ENCODE measurements at regions not wholly inside any gene's neighbourhood (a gene's known extent, or its start where the extent isn't known, plus 50 kb on each side); places are given as distances from the start of the nearest gene placed in this dataset.
A peak's percentile ranks its signal among the peaks of the same experiment; 100 is the strongest.

- 88 to 90% methylated on average over 6 of the region's 6 CpGs for WGBS, 2 donors
- ATAC-seq (ENCODE audit: low FRiP score in 2 of 2) (no peak), DNase-seq (no peak)
- Histone ChIP-seq H3K9me3 (no peaks in the 10 kb centered on the region), H3K4me3 (no peak overlapping the region), H3K36me3 (no peaks in the 10 kb centered on the region), H3K4me1 (no peaks in the 10 kb centered on the region), H3K27ac (no peak overlapping the region), H3K27me3 (no peaks in the 10 kb centered on the region)
- TF ChIP-seq POLR2AphosphoS5 (IDR thresholded peaks at IDR 0.05), result no peak
- TF ChIP-seq EP300 (IDR thresholded peaks at IDR 0.05), result no peak
- TF ChIP-seq CTCF (IDR thresholded peaks at IDR 0.05), result no peak
- no peak for TF ChIP-seq POLR2A (IDR thresholded peaks at IDR 0.05)
These were observed 249.6 kb upstream of the USP25 start for GRCh38 chr21:15480160-15480559.

- no peaks in the 10 kb centered on the region for H3K27me3 ChIP-seq
- 13 to 15% methylated on average over 8 of the region's 8 CpGs for WGBS, 2 donors
- DNase-seq, result peak in 1 of 2 donors; percentile 89
- no peaks in the 10 kb centered on the region for H3K4me1 ChIP-seq
- peak; percentile 93 to 97 for ATAC-seq (ENCODE audit: low FRiP score in 2 of 2)
- no peaks in the 10 kb centered on the region for H3K9me3 ChIP-seq
- no peak overlapping the region for H3K27ac ChIP-seq
- no peak overlapping the region for H3K4me3 ChIP-seq
- no peak for TF ChIP-seq POLR2AphosphoS5 (IDR thresholded peaks at IDR 0.05)
- peak; percentile 75 to 91 (median 82) for TF ChIP-seq CTCF (IDR thresholded peaks at IDR 0.05)
- no peak for TF ChIP-seq EP300 (IDR thresholded peaks at IDR 0.05)
- TF ChIP-seq POLR2A (IDR thresholded peaks at IDR 0.05), result peak in 1 of 4 donors; percentile 19
- H3K36me3 ChIP-seq, result no peaks in the 10 kb centered on the region
These were observed 246.5 kb upstream of the USP25 start for GRCh38 chr21:15483138-15483780.

GRCh38 chr21:15486460-15487195 is 243.2 kb upstream of the USP25 start:
- no peak for ATAC-seq (ENCODE audit: low FRiP score in 2 of 2)

GRCh38 chr21:15487196-15487550 is 242.6 kb upstream of the USP25 start:
- no peak for TF ChIP-seq CTCF (IDR thresholded peaks at IDR 0.05)
- no peak for TF ChIP-seq POLR2A (IDR thresholded peaks at IDR 0.05)
- TF ChIP-seq POLR2AphosphoS5 (IDR thresholded peaks at IDR 0.05), result no peak
- TF ChIP-seq EP300 (IDR thresholded peaks at IDR 0.05), result no peak
- ATAC-seq (ENCODE audit: low FRiP score in 2 of 2) (no peak), DNase-seq (no peak)
- Histone ChIP-seq H3K27ac (no peak overlapping the region), H3K9me3 (no peaks in the 10 kb centered on the region), H3K36me3 (no peaks in the 10 kb centered on the region), H3K4me3 (no peak overlapping the region), H3K27me3 (no peaks in the 10 kb centered on the region), H3K4me1 (no peaks in the 10 kb centered on the region)
- 66 to 71% methylated on average over 3 of the region's 3 CpGs for WGBS, 2 donors

More at GRCh38 chr21:15486460-15487195, 243.2 kb upstream of the USP25 start:
- H3K9me3 ChIP-seq, result no peaks in the 10 kb centered on the region
- H3K27ac ChIP-seq, result no peak overlapping the region
- H3K4me3 ChIP-seq, result no peak overlapping the region
- H3K4me1 ChIP-seq, result no peaks in the 10 kb centered on the region
- 83 to 90% methylated on average over 11 of the region's 11 CpGs for WGBS, 2 donors
- H3K27me3 ChIP-seq, result no peaks in the 10 kb centered on the region
- peak in 1 of 2 donors; percentile 4 for DNase-seq
- H3K36me3 ChIP-seq, result no peaks in the 10 kb centered on the region
- TF ChIP-seq POLR2A (IDR thresholded peaks at IDR 0.05) (no peak), CTCF (IDR thresholded peaks at IDR 0.05) (no peak), POLR2AphosphoS5 (IDR thresholded peaks at IDR 0.05) (no peak), EP300 (IDR thresholded peaks at IDR 0.05) (no peak)
